Testis (tissue), 2 donors: ENCODE measurements at regions not wholly inside any gene's neighbourhood (a gene's known extent, or its start where the extent isn't known, plus 50 kb on each side); places are given as distances from the start of the nearest gene placed in this dataset.

Source experiments
- DNase-seq: peaks from one replicate; pipeline ENCODE4 v3.0.0-alpha.2; 2019
- H3K27ac ChIP-seq, 2 donors: fragments of 200-600 bp; sonication (generic); one replicate each; pipeline ENCODE4 v1.5.1; 2019
- H3K27me3 ChIP-seq: fragments of 200-600 bp; sonication (generic); one replicate; pipeline ENCODE4 v1.5.1; 2019
- H3K36me3 ChIP-seq: fragments of 200-600 bp; sonication (generic); one replicate; pipeline ENCODE4 v1.5.1; 2017; ENCODE audit warnings: low read depth; ENCODE audit errors: missing control alignments
- H3K4me1 ChIP-seq: fragments of 200-600 bp; sonication (generic); one replicate; pipeline ENCODE4 v1.5.1; 2019
- H3K4me3 ChIP-seq, 2 donors: fragments of 200-600 bp; sonication (generic); one replicate each; pipeline ENCODE4 v1.5.1; 2017 to 2019
- H3K9me3 ChIP-seq: fragments of 200-600 bp; sonication (generic); one replicate; pipeline ENCODE4 v1.5.1; 2017
- CTCF ChIP-seq, 3 experiments: fragments of 450-650 bp in 2 of 3; fragments of 200-600 bp in 1 of 3; sonication (generic) in 1 of 3; IDR thresholded peaks; one replicate each; pipeline ENCODE4 v1.5.1; 2016 to 2019; ENCODE audit warnings: antibody characterized with exemption in 3 of 3, mild to moderate bottlenecking in 2 of 3, moderate library complexity in 1 of 3
- POLR2A ChIP-seq: fragments of 450-650 bp; IDR thresholded peaks from one replicate; pipeline ENCODE4 v1.6.1; 2017; ENCODE audit warnings: antibody characterized with exemption, mild to moderate bottlenecking, moderate library complexity
- WGBS, 2 donors: methylation state at CpG; one replicate each; pipeline ENCODE4 v1.1.5; 2018; 5-methylcytosine and 5-hydroxymethylcytosine counted together
- intact Hi-C: fragments of 100-400 bp; cut with DNase I; formaldehyde crosslinking; loops from one replicate; pipeline ENCODE4 v1.15.1; 2023; ENCODE audit warnings: low total_unique reads

GRCh38 chr6:5850848-5851255, 155.9 kb downstream of the NRN1 start:
- Histone ChIP-seq H3K9me3 (no peaks in the 10 kb centered on the region), H3K27me3 (no peaks in the 10 kb centered on the region), H3K4me3 (peak overlapping the region; percentile 31 to 60), H3K36me3 (no peaks in the 10 kb centered on the region), H3K4me1 (no peaks in the 10 kb centered on the region), H3K27ac (no peak overlapping the region)
- no peak for DNase-seq
- WGBS, 2 donors: 3 to 6% methylated on average over 14 to 16 of the region's 16 CpGs
- intact Hi-C loops: no loop called here
- TF ChIP-seq CTCF (IDR thresholded peaks at IDR 0.05): no peak
- no peak for TF ChIP-seq POLR2A

GRCh38 chr6:5846889-5847288, 159.8 kb downstream of the NRN1 start:
- H3K27me3 ChIP-seq: no peaks in the 10 kb centered on the region
- no peak for DNase-seq
- intact Hi-C loops: no loop called here
- H3K36me3 ChIP-seq: no peaks in the 10 kb centered on the region
- WGBS, 2 donors: 46 to 48% methylated on average over 2 of the region's 2 CpGs
- H3K9me3 ChIP-seq: no peaks in the 10 kb centered on the region
- TF ChIP-seq CTCF (IDR thresholded peaks at IDR 0.05) (no peak), POLR2A (no peak)
- no peak overlapping the region for H3K27ac ChIP-seq
- no peak overlapping the region for H3K4me3 ChIP-seq
- H3K4me1 ChIP-seq: no peaks in the 10 kb centered on the region

GRCh38 chr6:5846335-5846734, 160.4 kb downstream of the NRN1 start:
- no peaks in the 10 kb centered on the region for H3K4me1 ChIP-seq
- H3K9me3 ChIP-seq: no peaks in the 10 kb centered on the region
- no peaks in the 10 kb centered on the region for H3K36me3 ChIP-seq
- H3K27ac ChIP-seq: no peak overlapping the region
- H3K27me3 ChIP-seq: no peaks in the 10 kb centered on the region
- no peak overlapping the region for H3K4me3 ChIP-seq
- 79 to 83% methylated on average over 7 of the region's 7 CpGs for WGBS, 2 donors
- no peak for DNase-seq
- TF ChIP-seq POLR2A (no peak), CTCF (IDR thresholded peaks at IDR 0.05) (no peak)
- intact Hi-C loops: no loop called here

- TF ChIP-seq CTCF (IDR thresholded peaks at IDR 0.05) (no peak), POLR2A (no peak)
- no peak for DNase-seq
Observed at GRCh38 chr6:5843078-5843477, 163.6 kb downstream of the NRN1 start.

GRCh38 chr6:5840734-5841390, 165.9 kb downstream of the NRN1 start:
- DNase-seq: no peak
- H3K27me3 ChIP-seq: no peaks in the 10 kb centered on the region
- intact Hi-C loops: no loop called here
- 72 to 76% methylated on average over 5 to 8 of the region's 8 CpGs for WGBS, 2 donors
- H3K4me1 ChIP-seq: no peaks in the 10 kb centered on the region
- H3K36me3 ChIP-seq: no peaks in the 10 kb centered on the region
- no peaks in the 10 kb centered on the region for H3K9me3 ChIP-seq
- H3K27ac ChIP-seq: no peak overlapping the region
- no peak overlapping the region for H3K4me3 ChIP-seq
- TF ChIP-seq POLR2A (no peak), CTCF (IDR thresholded peaks at IDR 0.05) (no peak)

More at GRCh38 chr6:5843078-5843477, 163.6 kb downstream of the NRN1 start:
- H3K27me3 ChIP-seq: no peaks in the 10 kb centered on the region
- H3K9me3 ChIP-seq: no peaks in the 10 kb centered on the region
- H3K36me3 ChIP-seq: no peaks in the 10 kb centered on the region
- H3K4me1 ChIP-seq: no peaks in the 10 kb centered on the region
- intact Hi-C loops: no loop called here
- H3K27ac ChIP-seq: no peak overlapping the region
- H3K4me3 ChIP-seq: no peak overlapping the region
- 91 to 93% methylated on average over 5 of the region's 5 CpGs for WGBS, 2 donors
